ENCODE measurements at regions not wholly inside any gene's neighbourhood (a gene's known extent, or its start where the extent isn't known, plus 50 kb on each side); places are given as distances from the start of the nearest gene placed in this dataset.

Small RNA genes in the stretch of these regions (small RNA-seq; reads per million reads assigned to genes)
- gene AC007012.1 (ENCODE audit: insufficient read length in 3 of 3, low read depth in 3 of 3, low replicate concordance in 1 of 3), result 0 reads per million in 3 experiments
- 0 reads per million in 3 experiments for gene MIR8065 (ENCODE audit: insufficient read length in 3 of 3, low read depth in 3 of 3, low replicate concordance in 1 of 3)
- gene RNU6-328P (ENCODE audit: insufficient read length in 3 of 3, low read depth in 3 of 3, low replicate concordance in 1 of 3), result 0 reads per million in 3 experiments
- gene RNU6-457P (ENCODE audit: insufficient read length in 3 of 3, low read depth in 3 of 3, low replicate concordance in 1 of 3), result 0 reads per million in 3 experiments
- 0 reads per million in 3 experiments for gene RNU7-99P (ENCODE audit: insufficient read length in 3 of 3, low read depth in 3 of 3, low replicate concordance in 1 of 3)
- 0 reads per million in 3 experiments for gene SNRPCP20 (ENCODE audit: insufficient read length in 3 of 3, low read depth in 3 of 3, low replicate concordance in 1 of 3)

Measured in keratinocyte (primary cell).